GM21529 (cell line): ENCODE measurements at regions not wholly inside any gene's neighbourhood (a gene's known extent, or its start where the extent isn't known, plus 50 kb on each side); places are given as distances from the start of the nearest gene placed in this dataset.

Experiments
- ATAC-seq: cut with Tn5 transposase; IDR thresholded peaks from one replicate; pipeline ENCODE4 v1.9.1; 2021; ENCODE audit not compliant: unreplicated experiment

DNA sequence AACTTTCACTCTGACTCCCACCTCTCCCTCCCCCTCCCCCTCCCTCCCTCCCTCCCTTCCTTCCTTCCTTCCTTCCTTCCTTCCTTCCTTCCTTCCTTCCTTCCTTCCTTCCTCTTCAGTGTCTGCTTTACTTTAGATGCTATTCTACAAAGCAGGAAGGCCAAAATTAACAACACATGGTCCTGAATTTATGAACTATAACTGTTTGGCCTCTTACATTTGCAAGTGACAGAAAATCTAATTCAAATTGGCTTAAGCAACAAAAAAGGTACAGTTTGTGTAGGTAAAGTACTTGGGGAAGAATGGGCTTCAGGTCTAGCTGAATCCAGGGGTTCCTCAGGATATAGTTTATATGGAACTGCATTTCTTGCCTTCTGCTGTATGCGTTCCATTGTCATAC, 673.0 kb downstream of the AACS start:
- no peak for ATAC-seq

DNA sequence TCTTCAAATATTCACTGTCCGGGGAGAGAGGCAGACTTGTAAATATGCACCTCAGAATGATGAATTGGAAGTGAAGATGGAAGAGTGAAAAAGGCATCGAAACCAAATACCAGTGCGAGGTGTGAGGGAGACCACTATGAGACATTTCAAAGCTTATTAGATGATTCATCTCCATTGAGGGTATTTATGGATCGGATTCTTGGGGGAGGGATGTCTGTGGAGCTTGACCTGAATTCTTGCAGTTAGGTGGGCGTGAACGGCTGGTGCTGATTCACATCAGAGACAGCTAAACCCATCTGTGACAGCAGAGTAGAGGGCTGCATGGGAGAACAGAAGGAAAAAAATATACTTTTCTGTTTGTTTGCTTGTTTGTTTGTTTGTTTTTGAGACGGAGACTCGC, 677.2 kb downstream of the AACS start:
- no peak for ATAC-seq

DNA sequence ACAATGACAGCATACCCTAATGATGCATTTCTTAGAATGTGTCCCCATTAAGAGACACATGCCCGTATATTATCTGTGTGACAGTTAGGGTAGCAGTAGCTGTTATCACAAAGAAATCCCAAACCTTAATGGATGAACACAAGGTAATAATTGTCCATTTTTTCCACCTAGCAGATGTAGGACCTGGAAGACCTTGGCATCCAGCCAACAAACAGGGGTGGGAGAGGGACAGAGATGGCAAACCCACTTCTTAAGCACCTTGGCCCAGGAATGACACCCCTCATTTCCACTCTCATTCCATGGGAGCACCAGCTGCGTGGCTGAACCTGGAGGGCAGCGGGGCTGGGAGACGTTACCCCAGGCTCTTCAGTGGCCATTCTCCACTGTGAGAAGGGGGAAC, 679.0 kb downstream of the AACS start:
- ATAC-seq = no peak

DNA sequence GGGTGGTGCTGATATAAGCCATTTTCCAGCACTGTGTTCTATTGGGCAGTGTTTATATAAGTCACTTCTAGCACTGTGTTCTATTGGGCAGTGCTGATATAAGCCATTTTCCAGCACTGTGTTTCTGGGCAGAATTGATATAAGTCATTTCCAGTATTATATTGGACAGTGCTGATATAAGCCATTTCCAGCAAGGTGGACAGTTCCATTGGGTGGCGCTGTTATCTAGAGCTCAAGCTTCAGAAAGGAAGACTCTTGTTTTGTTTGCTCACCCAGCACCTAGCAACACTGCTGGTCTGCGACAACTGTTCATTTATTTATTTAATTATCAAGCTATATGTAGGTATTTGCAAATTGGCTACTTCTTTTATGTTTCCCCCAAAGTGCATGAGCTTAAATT, 690.3 kb downstream of the AACS start:
- no peak for ATAC-seq

DNA sequence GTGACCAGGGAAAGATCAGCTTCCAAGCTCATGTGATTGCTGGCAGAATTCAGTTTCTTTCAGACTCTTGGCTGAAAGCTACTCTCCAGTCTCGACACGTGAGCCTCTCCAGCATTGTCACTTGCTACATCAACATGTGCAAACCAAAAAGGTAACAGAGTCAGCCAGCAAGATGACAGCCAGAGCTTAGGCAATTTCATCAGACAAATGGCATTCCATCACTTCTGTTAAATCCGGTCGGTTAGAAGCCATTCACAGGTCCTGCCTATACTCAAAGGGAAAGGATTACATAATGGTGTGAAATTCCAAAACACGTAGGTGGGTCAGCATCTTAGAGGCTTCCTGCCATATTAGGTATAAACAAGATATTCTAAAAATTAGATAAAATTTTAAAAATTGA, 700.9 kb downstream of the AACS start:
- no peak for ATAC-seq

DNA sequence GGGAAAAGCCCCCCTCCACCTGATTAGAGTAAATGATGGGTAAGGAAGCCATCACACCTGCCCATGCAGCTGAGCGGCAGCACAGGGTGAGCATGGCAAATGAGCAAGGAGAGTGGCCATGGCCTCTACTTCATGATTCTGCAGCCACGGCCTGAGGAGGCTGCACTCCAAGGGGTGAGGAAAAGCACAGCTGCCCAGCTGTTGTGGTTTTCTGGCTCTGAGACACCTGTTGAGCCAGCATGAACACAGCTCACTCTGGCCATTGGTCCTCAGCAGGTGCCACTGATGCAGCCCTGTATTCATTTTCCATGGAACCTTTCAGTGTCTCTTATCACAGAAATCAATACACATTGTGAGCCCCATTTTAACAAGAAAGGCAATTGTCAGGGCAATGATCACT, 707.2 kb downstream of the AACS start:
- no peak for ATAC-seq

DNA sequence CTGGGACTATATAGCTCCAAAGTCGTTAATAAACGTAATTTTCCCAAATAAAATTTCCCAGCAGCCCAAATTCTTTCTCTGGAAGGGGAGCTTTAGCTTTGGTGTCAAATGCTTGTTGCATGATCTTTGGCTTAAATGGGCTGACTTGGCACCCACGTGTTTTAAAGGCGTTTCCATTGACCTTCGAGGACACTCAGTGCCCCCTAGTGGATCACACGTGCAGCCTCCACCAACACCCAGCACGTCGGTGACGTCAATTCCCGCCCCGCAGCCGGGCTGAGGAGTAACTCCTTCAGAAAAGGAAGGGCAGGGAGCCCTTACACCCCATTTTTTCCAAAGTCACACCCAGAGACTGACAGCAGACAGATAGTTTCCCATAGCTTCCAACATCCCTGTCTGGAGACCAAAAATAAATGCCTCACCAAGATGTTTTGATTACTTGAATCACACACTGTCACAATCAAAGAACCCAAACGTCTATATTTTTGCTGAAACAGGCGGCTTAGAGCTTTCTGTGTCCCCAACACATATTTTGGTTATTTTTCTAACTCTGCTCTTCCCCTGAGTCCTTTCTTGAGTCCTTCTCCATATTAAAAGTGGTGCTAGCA, 707.9 kb downstream of the AACS start:
- peak; percentile 79 for ATAC-seq

DNA sequence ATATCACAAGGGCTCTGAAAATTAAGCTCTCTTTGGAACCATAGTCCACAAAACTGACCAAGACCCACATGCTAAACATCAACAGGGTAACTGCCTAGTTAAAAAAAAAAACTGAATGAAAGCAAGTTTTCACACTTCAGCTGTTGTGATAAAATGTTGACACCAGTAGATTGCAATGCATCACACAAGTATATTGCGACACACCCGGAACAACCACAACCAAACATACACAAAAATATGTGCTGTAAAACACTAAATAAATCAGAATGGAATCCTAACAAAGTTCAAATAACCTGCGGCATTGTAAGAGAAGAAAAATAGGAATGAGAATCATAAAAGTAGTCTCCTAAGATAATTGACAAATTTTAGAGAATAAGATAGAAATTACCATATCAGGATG, 710.3 kb downstream of the AACS start:
- no peak for ATAC-seq

DNA sequence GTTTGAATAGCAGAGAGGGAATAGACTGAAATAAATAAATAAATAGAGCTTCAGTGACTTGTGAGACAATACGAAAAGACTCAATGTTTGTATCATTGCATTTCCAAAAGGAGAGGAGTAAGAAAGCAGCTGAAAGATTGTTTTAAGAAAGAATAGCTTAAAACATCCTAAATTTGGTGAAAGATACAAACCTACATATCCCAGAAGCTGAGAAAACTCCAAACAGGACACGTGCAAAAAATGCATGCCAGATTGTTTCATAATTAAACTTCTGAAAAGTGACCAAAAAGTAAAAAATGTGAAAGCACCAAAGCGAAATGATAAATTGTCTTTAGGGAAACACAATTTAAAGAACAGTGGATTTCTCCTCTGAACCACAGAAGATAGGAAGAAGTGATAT, 711.0 kb downstream of the AACS start:
- ATAC-seq = no peak

DNA sequence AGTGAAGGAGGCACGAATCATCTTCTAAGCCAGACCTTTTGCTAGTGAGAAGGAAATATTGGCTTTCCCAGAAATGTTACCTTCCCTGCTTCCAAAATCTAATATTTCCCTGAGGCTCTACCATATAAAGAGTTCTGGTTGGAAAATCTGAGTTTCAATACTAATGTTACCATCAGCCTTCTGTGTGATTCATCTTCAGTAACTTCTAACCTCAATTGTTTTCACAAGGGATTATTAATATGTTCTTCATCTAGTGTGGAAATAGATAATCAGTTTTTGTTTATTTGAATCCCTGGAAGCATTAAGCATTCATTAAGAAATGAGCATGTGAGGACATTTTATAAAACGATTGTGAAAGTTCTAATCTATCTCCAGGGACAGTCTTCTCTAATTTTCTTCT, 720.9 kb downstream of the AACS start:
- no peak for ATAC-seq

DNA sequence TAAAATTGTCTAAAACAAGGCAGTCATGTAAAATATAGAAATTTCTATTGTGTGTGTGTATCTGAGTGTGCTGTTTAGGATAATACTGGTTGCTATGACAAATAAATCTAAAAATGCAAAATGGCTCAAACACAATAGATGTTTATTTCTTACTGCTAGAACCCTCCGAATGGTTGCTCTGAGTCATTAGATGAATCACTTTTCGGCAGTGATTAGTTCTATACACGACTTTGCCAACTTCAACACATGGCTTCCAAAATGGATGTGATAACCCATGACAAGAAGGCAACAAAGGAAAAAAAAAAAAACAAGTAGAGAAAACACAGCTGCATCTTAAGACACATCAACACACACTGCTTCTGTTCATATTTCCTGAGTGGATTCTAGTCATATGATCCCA, 729.2 kb downstream of the AACS start:
- no peak for ATAC-seq

DNA sequence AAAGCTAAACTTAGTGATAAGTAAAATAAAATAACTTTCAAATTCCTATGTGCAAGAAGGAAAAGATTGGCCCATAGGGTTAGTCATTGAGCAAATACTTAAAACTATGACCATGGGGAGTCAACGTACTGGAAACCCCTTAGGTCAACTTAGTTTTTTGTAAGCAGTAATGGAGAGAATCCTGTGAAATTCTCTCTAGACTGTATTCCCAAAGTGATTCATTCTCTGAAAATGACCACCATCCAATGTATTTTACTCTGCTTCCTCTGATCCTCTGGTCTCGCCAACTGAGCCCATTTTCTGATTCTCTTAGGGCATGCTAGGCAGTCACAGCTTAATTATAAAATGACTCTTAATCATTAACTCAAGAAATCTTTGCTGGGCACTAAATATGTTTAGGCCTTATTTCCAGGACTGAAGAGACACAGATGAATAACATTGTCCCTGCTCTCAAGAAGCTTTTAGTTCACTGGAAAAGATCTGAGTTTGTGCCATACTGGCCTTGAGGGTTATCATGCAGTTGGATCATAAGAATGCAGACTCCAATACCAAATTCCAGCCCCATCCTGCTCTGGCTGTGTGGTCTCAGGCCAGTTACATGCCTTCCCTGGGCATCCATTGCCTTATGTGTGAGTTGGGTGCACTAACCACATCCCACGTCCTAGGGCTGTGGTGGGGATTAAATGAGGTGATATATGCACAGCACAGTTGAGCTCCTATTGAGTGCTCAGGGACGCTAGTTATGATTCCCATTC, 732.4 kb downstream of the AACS start:
- ATAC-seq = no peak

DNA sequence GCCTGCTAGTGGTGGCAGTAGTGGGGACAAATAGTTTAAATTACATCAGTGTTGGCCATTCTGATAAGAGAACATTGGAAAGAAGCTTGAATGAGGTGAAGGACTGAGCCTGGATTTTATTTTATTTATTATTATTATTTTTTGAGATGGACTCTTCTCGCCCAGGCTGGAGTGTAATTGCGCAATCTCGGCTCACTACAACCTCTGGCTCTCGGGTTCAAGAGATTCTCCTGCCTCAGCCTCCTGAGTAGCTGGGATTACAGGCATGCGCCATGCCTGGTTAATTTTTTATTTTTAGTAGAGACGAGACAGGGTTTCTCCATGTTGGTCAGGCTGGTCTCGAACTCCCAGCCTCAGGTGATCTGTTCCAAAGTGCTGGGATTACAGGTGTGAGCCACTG, 739.4 kb downstream of the AACS start:
- no peak for ATAC-seq

DNA sequence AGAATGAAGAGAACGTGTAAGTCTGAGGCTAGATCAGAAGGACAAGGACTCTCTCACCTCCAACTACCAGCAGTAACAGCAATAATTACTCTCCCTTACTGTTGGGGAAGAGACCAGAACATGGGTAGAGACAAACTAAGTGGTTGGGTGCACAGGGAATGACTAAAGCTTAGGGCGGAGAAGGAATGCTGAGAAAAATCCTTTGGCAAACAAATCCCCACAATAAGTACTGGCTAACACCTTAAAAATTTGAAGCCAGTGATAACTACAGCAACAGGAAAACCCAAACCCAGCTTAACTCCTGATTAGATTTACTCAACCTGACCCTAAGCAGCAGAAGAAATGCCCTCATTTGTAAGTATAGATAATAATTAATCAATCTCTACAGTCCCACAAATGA, 759.0 kb downstream of the AACS start:
- ATAC-seq = no peak

DNA sequence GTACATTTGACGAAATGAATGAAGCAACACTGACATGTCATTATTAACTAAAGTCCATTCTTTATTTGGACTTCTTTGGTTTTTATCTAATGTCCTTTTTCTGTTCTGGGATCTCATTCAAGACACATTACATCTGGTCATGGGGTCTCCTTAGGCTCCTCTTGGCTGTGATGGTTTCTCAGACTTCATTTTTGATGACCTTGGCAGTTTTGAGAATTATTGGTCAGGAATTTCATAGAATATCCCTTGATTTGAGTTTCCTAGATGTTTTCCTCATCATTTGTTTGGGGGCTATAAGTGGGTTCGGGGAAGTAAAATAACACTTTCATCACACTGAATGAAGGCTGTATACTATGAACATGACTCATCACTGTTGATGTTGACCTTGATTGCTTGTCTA, 770.6 kb downstream of the AACS start:
- no peak for ATAC-seq

DNA sequence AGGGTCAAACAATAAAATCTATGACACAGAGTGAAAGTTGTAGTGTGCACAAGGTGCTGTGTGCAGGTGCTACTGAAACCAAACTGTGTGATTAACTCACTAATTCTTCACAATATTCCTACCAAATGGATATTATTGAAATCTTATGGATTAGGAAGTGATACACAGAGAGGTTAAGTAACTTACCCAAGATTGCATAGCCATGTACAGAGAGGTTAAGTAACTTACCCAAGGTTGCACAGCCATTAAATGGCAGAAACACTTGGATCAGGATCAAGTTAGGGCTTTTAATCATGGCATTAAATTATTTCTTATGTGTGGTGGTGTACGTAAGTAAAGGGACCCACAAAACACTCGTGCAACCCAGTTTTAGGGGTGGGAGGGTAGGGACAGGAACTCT, 771.4 kb downstream of the AACS start:
- no peak for ATAC-seq

DNA sequence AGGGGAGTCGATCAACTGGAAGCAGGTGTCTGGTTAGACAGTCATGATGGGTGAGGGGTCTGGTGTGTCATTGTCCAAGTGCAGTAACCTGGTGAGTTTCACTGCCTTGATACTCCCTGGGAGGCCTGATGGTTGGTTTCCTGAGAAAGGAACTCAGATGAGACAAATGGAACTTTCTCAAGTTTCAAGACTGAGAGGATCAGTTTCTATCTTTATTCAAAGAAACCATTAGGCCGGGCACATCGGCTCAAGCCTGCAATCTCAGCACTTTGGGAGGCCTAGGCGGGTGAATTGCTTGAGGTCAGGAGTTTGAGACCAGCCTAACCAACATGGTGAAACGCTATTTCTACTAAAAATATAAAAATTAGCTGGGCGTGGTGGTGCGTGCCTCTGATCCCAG, 776.1 kb downstream of the AACS start:
- ATAC-seq = no peak

DNA sequence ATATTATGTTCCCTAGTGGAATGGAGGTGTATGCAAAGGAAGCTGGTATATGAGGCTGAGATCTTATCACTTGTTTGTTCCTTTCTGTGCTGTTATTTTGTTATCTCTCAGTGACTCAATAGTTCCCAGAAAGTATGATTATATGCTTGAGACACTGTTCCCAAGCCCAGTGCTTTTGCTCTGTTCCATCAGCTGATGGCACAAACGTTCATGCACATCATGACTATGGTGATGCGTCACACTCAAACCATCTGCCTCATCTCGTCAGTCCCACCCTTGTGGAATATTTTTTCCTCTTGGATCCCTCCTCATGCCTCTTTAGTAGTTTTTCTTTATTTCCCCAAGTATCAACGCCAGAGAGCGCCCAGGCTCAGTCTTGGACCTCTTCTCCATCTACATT, 786.9 kb downstream of the AACS start:
- no peak for ATAC-seq

DNA sequence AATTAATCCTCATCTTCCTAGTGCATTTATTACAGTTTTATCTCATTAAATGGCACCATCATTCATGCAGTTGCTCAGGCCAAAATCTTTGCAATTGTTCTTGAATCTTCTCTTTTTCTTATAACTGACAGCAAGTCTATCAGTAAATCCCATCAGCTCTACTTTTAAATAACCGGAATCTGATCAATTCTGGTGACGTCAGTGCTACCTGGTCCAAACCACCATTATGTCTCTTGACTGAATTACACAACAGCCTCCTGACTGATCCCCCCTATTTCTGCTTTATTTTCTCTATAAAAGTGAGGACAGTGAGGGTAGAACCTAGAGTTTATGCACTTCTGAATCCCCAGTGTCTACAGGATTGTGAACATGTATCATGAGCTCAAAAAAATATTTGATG, 787.4 kb downstream of the AACS start:
- no peak for ATAC-seq

DNA sequence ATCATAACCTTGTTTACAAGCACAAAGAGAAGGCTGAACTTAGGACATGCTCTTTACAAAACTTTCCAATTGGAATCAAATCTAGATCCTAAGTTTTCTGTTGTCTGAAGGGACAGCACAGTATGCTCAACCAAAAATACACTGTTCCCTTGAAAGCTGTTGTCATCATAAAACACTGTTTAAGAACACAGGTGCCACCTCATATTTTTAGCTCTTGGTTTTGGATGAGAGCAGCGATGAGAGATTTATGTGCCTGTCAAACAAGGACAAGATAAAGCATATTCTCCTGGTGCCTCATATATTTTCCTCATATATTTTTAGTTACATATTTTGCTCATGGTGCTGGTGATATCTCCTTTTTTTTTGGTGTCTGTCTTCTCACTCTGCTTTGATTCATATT, 788.4 kb downstream of the AACS start:
- ATAC-seq = no peak

DNA sequence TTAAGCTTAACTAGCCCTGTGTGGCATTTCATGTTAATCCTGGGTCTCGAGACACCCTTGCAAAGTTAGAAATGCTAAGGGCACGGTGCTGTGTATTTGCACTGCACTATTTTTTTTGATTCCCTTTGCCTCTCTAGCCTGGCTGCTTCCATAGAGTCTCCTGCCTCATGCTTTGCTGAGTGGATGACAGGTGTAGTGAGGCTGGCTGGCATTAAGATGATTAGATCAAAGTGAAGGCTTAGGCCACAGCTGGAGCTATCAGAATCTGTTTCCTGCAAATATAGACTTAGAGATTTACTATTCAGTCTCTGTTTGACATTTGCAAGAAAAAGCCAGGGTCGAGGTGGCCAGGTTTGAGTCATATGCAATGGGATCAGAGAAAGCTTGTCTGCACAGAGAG, 791.1 kb downstream of the AACS start:
- ATAC-seq = no peak

DNA sequence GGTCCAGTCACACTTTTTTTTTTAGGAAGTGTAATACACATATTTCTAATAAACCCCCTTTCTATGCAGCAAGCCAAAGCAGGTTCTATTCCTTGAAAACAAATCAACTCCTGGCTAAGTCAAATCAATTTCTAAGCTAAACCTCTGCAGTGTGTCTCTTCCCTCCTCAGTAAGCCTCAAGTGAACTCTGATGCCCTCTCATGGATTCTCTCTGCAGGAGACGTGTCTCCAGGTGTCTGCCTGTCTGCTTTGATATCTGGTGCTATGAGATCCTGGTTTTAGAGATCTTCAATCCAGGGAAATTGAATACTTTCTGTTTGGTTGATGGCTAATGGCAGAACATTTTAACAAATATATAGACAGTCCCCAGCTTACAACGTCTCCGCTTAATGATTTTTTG, 791.7 kb downstream of the AACS start:
- no peak for ATAC-seq

DNA sequence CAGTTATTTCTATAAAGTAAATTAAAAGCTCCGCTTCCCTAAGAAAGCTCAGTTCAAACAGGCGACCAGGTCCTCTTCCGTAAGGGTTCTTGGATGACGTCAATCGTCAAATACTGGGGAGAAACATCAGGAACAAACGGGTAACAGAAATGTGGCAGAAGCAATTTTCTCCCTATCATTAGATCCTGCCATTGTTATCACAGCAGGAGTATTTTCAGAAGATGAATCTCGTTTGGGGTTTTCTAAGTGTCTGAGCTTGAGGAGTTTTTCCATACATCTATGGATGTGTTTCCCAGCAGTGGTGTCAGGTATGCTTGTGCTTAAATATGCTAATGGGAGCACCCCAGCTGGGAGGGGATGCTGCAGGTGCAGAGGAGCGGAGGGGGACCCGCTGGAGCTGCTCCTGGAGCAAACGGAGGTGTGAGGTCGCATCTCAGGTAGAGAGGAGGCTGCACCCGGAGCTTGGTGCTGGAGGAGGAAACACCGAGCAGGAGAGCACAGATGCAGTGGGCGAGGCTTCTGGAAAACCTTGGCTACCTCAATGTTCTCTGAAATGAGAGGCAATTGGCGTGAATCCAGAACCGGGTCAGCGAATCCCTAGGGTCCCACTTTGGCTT, 795.5 kb downstream of the AACS start:
- no peak for ATAC-seq
